GM18520 (cell line): ENCODE measurements at regions not wholly inside any gene's neighbourhood (a gene's known extent, or its start where the extent isn't known, plus 50 kb on each side); places are given as distances from the start of the nearest gene placed in this dataset.
"Not testable (repeated sequence)": the region's sequence is repeated elsewhere in the genome, so short reads cannot be mapped to it uniquely, and the experiment has no call there.

ENCODE experiments used
- ATAC-seq: cut with Tn5 transposase; IDR thresholded peaks from one replicate; pipeline ENCODE4 v1.9.1; 2021; ENCODE audit not compliant: unreplicated experiment

- no peak for ATAC-seq
Observed at GRCh38 chr2:36235882-36236281, 119.7 kb upstream of the CRIM1 start.

DNA sequence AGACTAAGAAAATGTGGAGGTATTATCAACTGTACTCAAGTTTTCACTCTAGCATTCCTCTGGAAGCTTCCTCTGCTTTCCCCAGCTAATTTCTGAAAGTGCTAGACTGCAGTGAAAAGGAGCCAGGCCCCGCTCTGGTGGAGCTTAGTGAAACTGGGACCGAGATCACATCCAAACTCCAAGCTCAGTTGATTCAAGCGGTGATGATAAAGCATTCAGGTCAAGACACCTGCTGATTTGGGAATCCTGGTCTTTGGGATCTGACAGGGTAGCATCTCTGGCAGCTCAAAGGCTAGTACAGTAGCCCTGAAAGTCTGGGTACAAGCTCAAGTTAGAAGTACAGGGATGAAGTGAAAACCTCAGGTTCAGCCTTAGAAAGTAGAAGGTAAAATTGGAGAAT, 120.2 kb upstream of the CRIM1 start:
- ATAC-seq = no peak

- ATAC-seq = no peak
Observed at GRCh38 chr2:36223259-36223658, 132.3 kb upstream of the CRIM1 start.

GRCh38 chr2:36222485-36222884, 133.1 kb upstream of the CRIM1 start:
- ATAC-seq = no peak

- ATAC-seq = no peak
Observed at GRCh38 chr2:36214691-36215090, 140.9 kb upstream of the CRIM1 start.

GRCh38 chr2:36203366-36203765, 152.2 kb upstream of the CRIM1 start:
- no peak for ATAC-seq

DNA sequence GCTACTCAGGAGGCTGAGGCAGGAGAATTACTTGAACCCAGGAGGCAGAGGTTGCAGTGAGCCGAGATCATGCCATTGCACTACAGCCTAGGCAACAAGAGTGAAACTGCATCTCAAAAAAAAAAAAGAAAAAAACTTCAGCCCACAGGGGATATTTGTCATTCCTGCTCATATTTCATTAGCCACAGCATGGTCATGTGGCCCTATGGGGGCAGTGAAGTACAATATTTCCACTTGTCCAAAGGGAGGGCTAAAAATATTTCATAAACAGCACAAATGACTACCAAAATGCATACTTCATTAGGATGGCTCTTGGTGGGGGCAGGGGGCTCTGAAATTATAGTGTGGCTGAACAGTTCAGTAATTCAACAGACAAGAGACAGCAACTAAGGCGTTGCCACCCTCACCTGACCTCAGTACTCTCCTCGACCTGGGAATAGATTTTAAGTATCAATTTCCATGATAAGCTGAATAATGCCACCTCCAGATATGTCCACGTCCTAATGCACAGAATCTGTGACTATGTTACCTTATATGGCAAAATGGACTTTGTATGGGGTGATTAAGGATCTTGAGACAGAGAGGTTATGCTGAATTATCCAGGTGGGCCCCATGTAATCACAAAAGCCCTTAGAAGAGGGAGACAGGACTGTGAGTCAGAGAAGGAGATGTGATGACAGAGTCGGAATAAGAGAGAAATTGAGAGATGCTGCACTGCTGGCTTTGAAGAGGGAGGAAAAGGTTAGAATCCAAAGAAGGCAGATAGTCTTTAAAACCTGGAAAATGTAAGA, 158.2 kb upstream of the CRIM1 start:
- no peak for ATAC-seq

GRCh38 chr2:36193680-36194079, 161.9 kb upstream of the CRIM1 start:
- no peak for ATAC-seq

DNA sequence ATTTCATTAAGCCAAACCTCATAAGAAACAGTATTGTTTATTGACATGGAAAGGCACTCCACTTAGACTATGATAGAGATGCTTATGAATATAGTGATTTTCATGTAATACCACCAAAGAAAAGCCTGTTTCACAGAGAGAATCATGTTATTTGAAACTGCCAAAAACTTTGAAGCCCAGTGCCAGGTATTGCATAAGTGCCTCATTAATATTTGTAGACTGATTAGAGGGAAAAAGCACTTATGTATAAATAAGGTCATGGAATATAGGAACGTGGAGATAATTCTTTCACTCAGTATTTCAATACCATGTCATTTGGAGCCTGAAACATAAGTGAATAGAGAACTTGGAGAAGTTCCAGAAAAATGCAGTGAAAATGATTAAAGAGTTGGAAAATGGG, 162.6 kb upstream of the CRIM1 start:
- no peak for ATAC-seq

DNA sequence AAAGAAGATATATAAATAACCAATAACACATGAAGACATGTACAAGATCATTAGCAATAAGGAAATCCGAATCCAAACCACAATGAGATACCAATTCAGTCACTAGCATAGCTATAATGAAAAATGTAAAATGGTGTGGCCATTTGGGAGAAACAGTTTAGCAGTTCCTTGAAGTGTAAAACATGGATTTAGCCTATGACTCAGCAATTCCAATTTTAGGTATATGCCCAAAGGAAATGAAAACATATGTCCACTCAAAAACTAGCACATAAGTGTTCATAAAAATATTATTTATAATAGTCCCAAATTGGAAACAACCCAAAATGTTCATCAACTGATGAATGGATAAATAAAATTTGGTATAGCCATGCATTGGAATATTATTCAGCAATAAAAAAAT, 165.5 kb upstream of the CRIM1 start:
- ATAC-seq = no peak

GRCh38 chr2:36185624-36186023, 170.0 kb upstream of the CRIM1 start:
- ATAC-seq = no peak

- no peak for ATAC-seq
Observed at GRCh38 chr2:36184848-36185247, 170.7 kb upstream of the CRIM1 start.

DNA sequence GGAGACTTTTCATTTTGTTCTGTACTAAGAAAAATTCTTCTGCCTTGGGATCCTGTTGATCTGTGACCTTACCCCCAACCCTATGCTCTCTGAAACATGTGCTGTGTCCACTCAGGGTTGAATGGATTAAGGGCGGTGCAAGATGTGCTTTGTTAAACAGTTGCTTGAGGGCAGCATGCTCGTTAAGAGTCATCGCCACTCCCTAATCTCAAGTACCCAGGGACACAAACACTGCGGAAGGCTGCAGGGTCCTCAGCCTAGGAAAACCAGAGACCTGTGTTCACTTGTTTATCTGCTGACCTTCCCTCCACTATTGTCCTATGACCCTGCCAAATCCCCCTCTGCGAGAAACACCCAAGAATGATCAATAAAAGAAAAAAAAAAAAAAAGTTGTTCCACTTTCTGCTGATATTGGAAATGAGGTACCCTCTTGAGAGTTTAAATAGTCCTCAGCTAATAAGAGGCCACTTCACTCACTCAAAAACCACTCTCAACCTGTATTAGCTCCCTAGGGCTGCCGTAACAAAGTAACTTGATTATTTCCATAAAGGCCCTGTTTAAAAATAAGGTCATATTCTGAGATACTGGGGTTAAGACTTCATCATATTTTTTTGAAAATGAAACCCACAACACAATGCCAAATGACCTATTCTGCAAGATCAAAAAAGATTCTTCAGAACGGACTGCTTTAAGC, 174.6 kb upstream of the CRIM1 start:
- ATAC-seq = not testable (repeated sequence)

- not testable (repeated sequence) for ATAC-seq
Observed at GRCh38 chr2:36180293-36180692, 175.3 kb upstream of the CRIM1 start.

DNA sequence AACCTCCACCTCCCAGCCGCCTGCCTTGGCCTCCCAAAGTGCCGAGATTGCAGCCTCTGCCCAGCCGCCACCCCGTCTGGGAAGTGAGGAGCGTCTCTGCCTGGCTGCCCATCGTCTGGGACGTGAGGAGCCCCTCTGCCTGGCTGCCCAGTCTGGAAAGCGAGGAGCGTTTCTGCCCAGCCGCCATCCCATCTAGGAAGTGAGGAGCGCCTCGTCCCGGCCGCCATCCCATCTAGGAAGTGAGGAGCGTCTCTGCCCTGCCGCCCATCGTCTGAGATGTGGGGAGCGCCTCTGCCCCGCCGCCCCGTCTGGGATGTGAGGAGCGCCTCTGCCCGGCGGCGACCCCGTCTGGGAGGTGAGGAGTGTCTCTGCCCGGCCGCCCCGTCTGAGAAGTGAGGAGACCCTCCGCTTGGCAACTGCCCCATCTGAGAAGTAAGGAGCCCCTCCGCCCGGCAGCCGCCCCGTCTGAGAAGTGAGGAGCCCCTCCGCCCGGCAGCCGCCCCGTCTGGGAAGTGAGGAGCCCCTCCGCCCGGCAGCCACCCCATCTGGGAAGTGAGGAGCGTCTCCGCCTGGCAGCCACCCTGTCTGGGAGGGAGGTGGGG, 175.8 kb upstream of the CRIM1 start:
- ATAC-seq = not testable (repeated sequence)

- no peak for ATAC-seq
Observed at GRCh38 chr2:36178384-36178783, 177.2 kb upstream of the CRIM1 start.

GRCh38 chr2:36177282-36177681, 178.3 kb upstream of the CRIM1 start:
- no peak for ATAC-seq

DNA sequence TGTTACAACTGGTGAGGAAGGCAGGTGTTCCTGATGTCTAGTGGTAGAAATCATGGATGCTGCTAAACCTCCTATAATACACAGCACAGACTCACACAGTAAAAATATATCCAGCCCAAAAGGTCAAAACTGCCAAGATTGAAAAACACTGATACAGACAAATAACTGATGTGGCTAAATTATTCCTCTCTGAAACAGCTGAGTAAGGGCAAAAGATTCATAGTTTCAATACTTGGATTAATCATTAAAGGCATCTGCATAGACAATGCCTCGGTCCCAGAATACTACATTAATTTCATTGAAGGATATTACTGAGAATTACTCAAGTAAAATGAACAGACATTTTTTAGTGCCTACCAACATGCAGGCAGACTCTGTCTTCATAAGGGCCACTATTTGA, 180.7 kb upstream of the CRIM1 start:
- no peak for ATAC-seq

- ATAC-seq = no peak
Observed at GRCh38 chr2:36173760-36174404, 181.7 kb upstream of the CRIM1 start.

- no peak for ATAC-seq
Observed at GRCh38 chr2:36172824-36173223, 182.8 kb upstream of the CRIM1 start.

GRCh38 chr2:36170805-36171204, 184.8 kb upstream of the CRIM1 start:
- ATAC-seq = no peak

GRCh38 chr2:36169843-36170242, 185.7 kb upstream of the CRIM1 start:
- ATAC-seq = no peak
